HG03439 (cell line): ENCODE measurements at regions not wholly inside any gene's neighbourhood (a gene's known extent, or its start where the extent isn't known, plus 50 kb on each side); places are given as distances from the start of the nearest gene placed in this dataset.

ENCODE experiments used
- ATAC-seq: cut with Tn5 transposase; IDR thresholded peaks from one replicate; pipeline ENCODE4 v1.9.1; 2021; ENCODE audit warnings: mild to moderate bottlenecking, moderate library complexity; ENCODE audit not compliant: unreplicated experiment

DNA sequence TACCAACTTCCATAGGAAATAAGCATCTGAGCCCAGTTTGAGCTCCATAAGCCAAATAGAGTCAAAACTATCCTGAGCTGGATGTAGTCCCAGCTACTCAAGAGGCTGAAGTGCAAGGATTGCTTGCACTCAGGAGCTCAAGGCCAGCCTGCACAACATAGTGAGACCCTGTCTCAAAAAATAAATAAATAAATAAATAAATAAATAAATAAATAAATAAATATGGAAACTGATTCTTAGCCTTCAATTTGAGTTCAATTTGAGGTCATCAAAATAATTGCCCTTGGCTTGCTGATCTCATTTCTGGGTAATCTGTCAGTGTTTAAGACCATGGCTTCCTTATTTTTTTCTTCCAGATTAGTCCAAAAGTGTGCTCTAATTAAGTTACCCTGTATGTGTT, 184.9 kb upstream of the CDH20 start:
- ATAC-seq: no peak

GRCh38 chr18:61149786-61150185, 183.4 kb upstream of the CDH20 start:
- ATAC-seq: no peak

DNA sequence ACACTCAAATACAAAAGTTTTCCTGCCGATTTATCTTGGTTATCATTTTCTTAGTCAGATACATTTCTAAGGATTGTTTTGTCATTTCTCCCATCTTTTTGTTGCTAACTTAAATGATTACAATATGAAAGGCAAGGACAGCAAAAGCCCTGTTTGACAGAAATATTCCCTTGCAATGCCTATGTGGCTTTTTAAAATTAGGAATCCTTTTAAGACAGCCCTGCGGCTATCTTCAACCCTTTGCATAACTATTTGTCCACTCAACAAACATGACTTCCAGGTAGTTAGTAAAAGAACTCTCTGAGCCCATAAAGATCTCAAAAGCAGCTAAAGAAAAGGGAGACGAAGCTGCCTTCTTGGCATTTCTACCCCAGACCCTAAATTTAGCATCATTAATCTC, 179.7 kb upstream of the CDH20 start:
- ATAC-seq: no peak

GRCh38 chr18:61154866-61155265, 178.4 kb upstream of the CDH20 start:
- ATAC-seq: no peak

- ATAC-seq: no peak
These were observed 177.6 kb upstream of the CDH20 start for GRCh38 chr18:61155586-61155985.

DNA sequence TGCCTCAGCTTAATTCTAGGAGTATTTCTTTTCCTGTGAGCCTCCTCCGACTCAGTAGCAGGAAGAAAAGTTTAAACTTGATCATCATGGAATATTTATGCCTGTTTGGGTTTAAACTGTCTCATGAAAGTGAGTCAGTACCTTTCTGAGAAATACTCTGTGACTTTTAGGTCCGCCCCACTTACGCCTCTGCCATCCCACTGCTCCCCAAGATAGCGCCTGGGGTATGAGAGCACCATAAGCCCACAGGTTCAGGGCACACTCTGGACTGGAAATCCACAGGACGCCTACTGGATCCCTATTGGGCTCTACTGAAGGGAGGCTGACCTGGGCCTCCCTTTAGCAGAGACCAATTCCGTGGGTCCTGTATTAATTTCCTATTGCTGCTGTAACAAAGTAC, 175.8 kb upstream of the CDH20 start:
- ATAC-seq: no peak

- ATAC-seq: no peak
These were observed 174.0 kb upstream of the CDH20 start for GRCh38 chr18:61159246-61159645.

- no peak for ATAC-seq
These were observed 168.9 kb upstream of the CDH20 start for GRCh38 chr18:61164321-61164720.

DNA sequence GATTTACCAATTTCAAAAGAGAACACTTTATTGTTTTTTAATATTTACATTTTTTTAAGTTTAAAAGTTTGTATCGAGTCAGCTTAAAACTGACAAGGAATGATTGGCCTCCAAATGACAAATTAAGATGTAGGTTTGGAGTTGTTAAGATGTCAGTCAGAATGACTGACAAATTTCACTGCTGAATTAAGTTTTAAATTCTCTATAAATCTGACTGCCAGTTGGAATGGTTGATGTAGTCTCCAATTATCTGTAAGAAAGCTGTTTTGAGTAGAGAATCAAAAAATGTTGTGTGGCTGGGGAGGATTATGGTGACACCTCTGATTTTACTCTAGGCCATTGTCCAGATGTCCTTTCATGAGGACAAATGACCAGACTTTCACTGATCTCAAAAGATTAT, 165.3 kb upstream of the CDH20 start:
- no peak for ATAC-seq

- no peak for ATAC-seq
These were observed 163.8 kb upstream of the CDH20 start for GRCh38 chr18:61169386-61169785.

DNA sequence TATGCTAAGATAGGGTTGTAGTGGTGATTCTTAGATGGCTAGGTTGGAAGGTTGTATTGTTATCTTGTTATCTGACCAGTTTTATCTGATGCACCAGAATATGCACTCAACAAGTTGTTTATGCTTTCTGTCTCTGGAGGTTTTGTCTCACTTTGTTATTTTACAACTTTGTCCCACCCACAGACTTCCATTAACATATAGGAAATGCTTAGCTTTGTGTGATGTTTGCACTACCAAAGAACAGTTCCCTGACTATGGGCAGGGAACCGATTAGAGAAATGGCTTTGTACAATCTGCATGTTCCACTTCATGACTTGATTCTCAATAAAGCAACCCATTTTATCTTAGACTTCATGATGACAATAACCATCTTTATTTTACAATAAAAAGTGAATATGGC, 160.6 kb upstream of the CDH20 start:
- no peak for ATAC-seq

- ATAC-seq: no peak
These were observed 159.7 kb upstream of the CDH20 start for GRCh38 chr18:61173554-61173953.

DNA sequence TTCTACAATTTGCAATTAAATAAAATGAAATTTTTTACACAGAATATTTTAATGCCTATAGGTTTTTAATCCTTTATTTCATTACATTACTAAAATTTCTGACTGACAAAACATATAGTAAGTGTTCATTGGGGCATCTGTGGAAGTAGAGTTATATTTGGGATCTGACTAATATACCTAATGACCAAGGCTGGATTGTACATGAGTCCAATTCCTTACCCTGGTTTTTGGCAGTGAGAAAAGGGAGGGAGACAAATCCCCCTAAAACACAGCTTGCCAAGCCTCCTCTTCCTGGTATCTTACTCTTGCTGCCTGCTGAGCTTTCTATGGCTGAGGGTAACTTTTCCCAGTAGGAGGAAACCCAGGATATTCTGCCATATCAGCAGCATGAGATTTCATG, 149.4 kb upstream of the CDH20 start:
- no peak for ATAC-seq

DNA sequence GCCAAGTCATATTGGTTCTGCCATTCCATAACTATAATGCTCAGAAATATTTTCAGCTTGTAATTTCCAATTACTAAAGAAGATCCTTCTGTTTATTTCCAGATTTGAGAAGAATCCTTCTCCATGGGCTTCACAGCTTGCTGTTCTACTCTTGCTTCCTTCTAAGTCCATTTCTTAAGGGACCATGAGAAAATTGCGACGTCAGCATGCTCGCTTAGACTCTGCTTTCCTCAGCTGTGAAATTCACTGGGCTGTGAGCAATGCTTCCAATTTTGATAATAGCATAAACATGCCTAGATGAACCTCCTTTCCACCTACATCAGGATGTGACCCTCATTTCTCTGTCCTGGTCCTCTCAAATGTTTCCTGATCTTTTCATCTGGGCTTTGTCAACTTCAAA, 145.3 kb upstream of the CDH20 start:
- no peak for ATAC-seq

DNA sequence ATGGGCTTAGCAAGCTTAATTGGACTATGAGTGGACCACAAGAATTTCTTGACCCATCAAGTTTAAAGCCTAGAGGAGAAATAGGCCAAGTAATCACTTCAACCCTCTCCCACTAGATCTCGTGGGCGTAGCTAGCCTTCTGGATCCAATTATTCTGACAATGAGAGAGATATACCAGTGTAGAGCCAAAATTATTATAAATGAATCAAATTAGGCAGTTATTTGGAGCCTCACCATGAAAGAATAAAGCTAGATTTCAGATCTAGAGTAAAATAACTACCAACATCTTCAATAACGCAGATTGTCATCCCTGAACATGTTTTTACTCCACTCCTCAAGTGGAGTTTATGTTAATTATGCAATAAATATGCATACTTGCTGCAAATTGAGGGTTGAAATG, 143.9 kb upstream of the CDH20 start:
- no peak for ATAC-seq

- no peak for ATAC-seq
These were observed 138.5 kb upstream of the CDH20 start for GRCh38 chr18:61194726-61195125.

DNA sequence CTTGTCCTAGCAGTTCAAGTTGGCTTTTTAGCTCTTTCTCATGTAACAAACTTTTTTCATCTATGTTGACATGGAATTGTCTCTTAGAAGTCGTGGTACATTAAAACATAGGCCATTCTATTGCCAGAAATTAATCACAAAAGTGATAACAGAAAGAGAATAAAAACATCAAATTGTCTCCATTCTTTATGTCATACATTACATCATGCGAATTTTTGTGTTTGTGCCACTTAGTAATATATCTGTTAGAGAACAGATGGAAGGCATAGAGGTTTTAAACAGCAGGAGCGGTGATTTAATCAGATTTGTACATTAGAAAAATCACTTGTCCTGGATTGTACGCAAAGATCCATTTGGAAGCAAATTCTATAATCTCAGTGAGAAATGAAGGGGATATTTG, 136.5 kb upstream of the CDH20 start:
- no peak for ATAC-seq

- no peak for ATAC-seq
These were observed 134.7 kb upstream of the CDH20 start for GRCh38 chr18:61198486-61198885.

DNA sequence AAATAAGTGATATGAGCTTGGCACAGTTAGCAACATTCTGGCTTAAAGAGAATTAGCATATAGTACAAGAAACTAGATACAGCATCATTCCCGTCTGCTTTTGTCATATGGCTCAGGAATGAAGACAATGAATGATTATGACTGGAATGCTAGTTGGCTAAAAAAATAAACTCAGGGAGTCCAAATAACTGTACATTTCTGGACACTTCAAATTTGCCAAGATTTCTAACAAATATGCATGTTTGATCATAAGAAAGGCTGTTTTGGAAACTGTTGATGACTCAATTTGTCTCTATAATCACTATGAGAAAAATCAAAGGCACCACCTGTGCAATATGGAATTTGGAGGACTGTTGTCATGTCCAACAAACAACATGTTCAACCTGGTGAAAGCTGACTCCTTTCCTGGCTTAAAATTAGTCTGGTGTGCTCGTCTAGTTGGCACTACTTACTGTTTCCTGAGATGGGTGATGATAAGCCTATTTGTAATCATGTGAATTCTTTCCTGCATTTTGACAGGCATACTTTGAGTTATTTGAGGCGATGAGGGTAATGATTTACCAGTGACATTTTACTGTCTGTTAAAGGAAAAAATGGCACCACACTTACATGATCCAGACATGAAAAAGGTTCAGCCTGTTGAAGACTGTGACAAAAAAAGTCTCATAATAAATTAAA, 133.9 kb upstream of the CDH20 start:
- ATAC-seq: no peak

- ATAC-seq: no peak
These were observed 131.7 kb upstream of the CDH20 start for GRCh38 chr18:61201511-61201910.

DNA sequence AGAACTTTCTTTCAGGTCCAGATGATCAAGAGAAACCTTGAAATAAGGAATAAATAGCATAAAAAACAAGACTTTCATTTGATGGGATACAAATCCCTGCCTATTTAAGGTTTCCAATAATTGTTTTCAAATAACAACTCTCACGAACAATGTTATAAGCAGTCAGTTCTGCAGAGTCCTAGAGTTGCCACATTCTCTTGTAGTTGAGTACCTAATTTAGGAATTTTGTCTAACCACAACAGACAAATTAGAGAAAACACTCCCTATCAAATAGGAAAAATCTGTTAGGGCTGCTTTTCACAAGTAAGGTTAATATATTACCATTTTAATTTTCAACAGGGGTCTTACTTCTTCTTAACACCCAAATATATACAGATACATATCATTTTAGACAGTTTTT, 130.1 kb upstream of the CDH20 start:
- no peak for ATAC-seq

GRCh38 chr18:61209801-61210200, 123.4 kb upstream of the CDH20 start:
- ATAC-seq: no peak

DNA sequence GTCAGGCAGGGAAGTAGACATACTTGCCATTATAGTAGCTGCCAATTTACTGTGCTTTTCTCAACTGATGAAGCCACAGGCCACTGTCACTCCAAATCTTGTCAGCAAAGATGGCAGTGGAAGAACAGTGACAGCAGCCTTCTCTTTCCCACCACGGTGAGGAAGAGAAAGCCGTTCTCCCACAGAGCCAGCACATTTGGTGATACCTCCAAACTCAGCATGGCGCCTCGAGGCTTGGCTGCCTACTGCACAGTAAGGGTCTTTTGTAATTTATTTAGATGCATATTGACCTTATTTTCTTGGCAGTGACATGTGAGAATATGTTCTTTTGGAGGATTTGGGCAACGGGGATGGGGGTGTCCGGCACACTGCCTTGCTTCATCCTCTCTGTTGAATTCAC, 117.2 kb upstream of the CDH20 start:
- no peak for ATAC-seq
